Activated T-helper 1 cell treated with anti-CD3 and anti-CD28 coated beads, Interleukin-12 subunit alpha, Interleukin-12 subunit beta, Interleukin-2, Interleukin-4 antibody, amounts not matched to agents 30 ng/mL and 10 ng/mL and 1 ng/mL, durations not matched to agents 14 hours and 24 hours and 36 hours (primary cell): ENCODE measurements at regions not wholly inside any gene's neighbourhood (a gene's known extent, or its start where the extent isn't known, plus 50 kb on each side); places are given as distances from the start of the nearest gene placed in this dataset.
A peak's percentile ranks its signal among the peaks of the same experiment; 100 is the strongest.
"Not testable (repeated sequence)": the region's sequence is repeated elsewhere in the genome, so short reads cannot be mapped to it uniquely, and the experiment has no call there.

Source experiments
- DNase-seq: peaks from one replicate; pipeline ENCODE4 v3.0.0; 2021; ENCODE audit warnings: low spot score
- H3K27ac Mint-ChIP-seq: one replicate; pipeline ENCODE4 v1.8.0; 2021; ENCODE audit warnings: mild to moderate bottlenecking, mixed read lengths
- H3K27me3 Mint-ChIP-seq: one replicate; pipeline ENCODE4 v1.8.0; 2022; ENCODE audit warnings: mild to moderate bottlenecking, moderate library complexity, mixed read lengths; ENCODE audit not compliant: insufficient read depth
- H3K36me3 Mint-ChIP-seq: one replicate; pipeline ENCODE4 v1.8.0; 2021; ENCODE audit warnings: low read depth, mixed read lengths
- H3K4me1 Mint-ChIP-seq: one replicate; pipeline ENCODE4 v1.8.0; 2021; ENCODE audit warnings: low read depth, mixed read lengths
- H3K4me3 Mint-ChIP-seq: one replicate; pipeline ENCODE4 v1.8.0; 2021; ENCODE audit warnings: mild to moderate bottlenecking, moderate library complexity, mixed read lengths
- H3K9me3 Mint-ChIP-seq: one replicate; pipeline ENCODE4 v1.8.0; 2021; ENCODE audit warnings: mixed read lengths
- intact Hi-C: fragments of 100-400 bp; cut with micrococcal nuclease; formaldehyde crosslinking; loops from one replicate; pipeline ENCODE4 v1.15.1; 2024

- Mint-ChIP-seq H3K4me1 (no peaks in the 10 kb centered on the region), H3K9me3 (peaks cover 13% of the 10 kb centered on the region), H3K36me3 (peaks cover 2% of the 10 kb centered on the region), H3K27ac (no peak overlapping the region), H3K27me3 (peaks cover 6% of the 10 kb centered on the region), H3K4me3 (no peak overlapping the region)
- intact Hi-C loops: no loop called here
- no peak for DNase-seq
Measured at GRCh38 chr2:402206-402605, 114.3 kb upstream of the ALKAL2 start.

- H3K9me3 Mint-ChIP-seq: peaks cover 13% of the 10 kb centered on the region
- no peak overlapping the region for H3K4me3 Mint-ChIP-seq
- H3K27me3 Mint-ChIP-seq: peaks cover 1% of the 10 kb centered on the region
- peaks cover 2% of the 10 kb centered on the region for H3K36me3 Mint-ChIP-seq
- DNase-seq: no peak
- intact Hi-C loops: no loop called here
- H3K4me1 Mint-ChIP-seq: no peaks in the 10 kb centered on the region
- no peak overlapping the region for H3K27ac Mint-ChIP-seq
Measured at GRCh38 chr2:401019-401679, 113.3 kb upstream of the ALKAL2 start.

- Mint-ChIP-seq H3K4me3 (no peak overlapping the region), H3K36me3 (peaks cover under 1% of the 10 kb centered on the region), H3K9me3 (peaks cover 6% of the 10 kb centered on the region), H3K27ac (no peak overlapping the region), H3K4me1 (peaks cover 11% of the 10 kb centered on the region), H3K27me3 (peaks cover 3% of the 10 kb centered on the region)
- intact Hi-C loops: no loop called here
- no peak for DNase-seq
Measured at GRCh38 chr2:397926-398325, 110.0 kb upstream of the ALKAL2 start.

GRCh38 chr2:397521-397920 lies 109.6 kb upstream of the ALKAL2 start:
- DNase-seq: no peak

GRCh38 chr2:396903-397302 lies 109.0 kb upstream of the ALKAL2 start:
- Mint-ChIP-seq H3K4me1 (peaks cover 11% of the 10 kb centered on the region), H3K27ac (no peak overlapping the region), H3K9me3 (no peaks in the 10 kb centered on the region), H3K36me3 (no peaks in the 10 kb centered on the region), H3K4me3 (no peak overlapping the region), H3K27me3 (peaks cover 3% of the 10 kb centered on the region)
- DNase-seq: no peak
- intact Hi-C loops: no loop called here

More at GRCh38 chr2:397521-397920, 109.6 kb upstream of the ALKAL2 start:
- H3K27me3 Mint-ChIP-seq: peaks cover 3% of the 10 kb centered on the region
- H3K9me3 Mint-ChIP-seq: peaks cover 2% of the 10 kb centered on the region
- no peak overlapping the region for H3K4me3 Mint-ChIP-seq
- intact Hi-C loops: no loop called here
- H3K36me3 Mint-ChIP-seq: no peaks in the 10 kb centered on the region
- peaks cover 11% of the 10 kb centered on the region for H3K4me1 Mint-ChIP-seq
- no peak overlapping the region for H3K27ac Mint-ChIP-seq

- H3K36me3 Mint-ChIP-seq: no peaks in the 10 kb centered on the region
Measured at GRCh38 chr2:395886-396285, 108.0 kb upstream of the ALKAL2 start.

GRCh38 chr2:393711-394696 lies 106.1 kb upstream of the ALKAL2 start:
- Mint-ChIP-seq H3K27me3 (peaks cover 3% of the 10 kb centered on the region), H3K4me3 (peak overlapping the region; percentile 73), H3K4me1 (peaks cover 11% of the 10 kb centered on the region), H3K27ac (peak overlapping the region; percentile 76), H3K36me3 (no peaks in the 10 kb centered on the region), H3K9me3 (peaks cover 6% of the 10 kb centered on the region)
- DNase-seq: peak; percentile 68
- intact Hi-C loops: loop anchor here (2.0 to 5.0 kb wide), 3 partner anchors 38 to 129 kb away; partner anchors contain the start of genes ACP1 and SH3YL1

More at GRCh38 chr2:395886-396285, 108.0 kb upstream of the ALKAL2 start:
- Mint-ChIP-seq H3K4me1 (peaks cover 11% of the 10 kb centered on the region), H3K27ac (no peak overlapping the region), H3K4me3 (no peak overlapping the region), H3K27me3 (peaks cover 3% of the 10 kb centered on the region), H3K9me3 (no peaks in the 10 kb centered on the region)
- intact Hi-C loops: loop anchor here (2.0 kb wide), 2 partner anchors 77 to 131 kb away; partner anchors contain the start of genes ACP1 and SH3YL1
- DNase-seq: no peak

GRCh38 chr2:392926-393280 lies 105.0 kb upstream of the ALKAL2 start:
- Mint-ChIP-seq H3K27ac (no peak overlapping the region), H3K4me3 (peak overlapping the region; percentile 15)
- intact Hi-C loops: loop anchor here (5.0 kb wide), 1 partner anchor 39 kb away; no protein-coding TSS in a partner anchor

GRCh38 chr2:392181-392925 lies 104.5 kb upstream of the ALKAL2 start:
- Mint-ChIP-seq H3K4me1 (peaks cover 11% of the 10 kb centered on the region), H3K27me3 (peaks cover 3% of the 10 kb centered on the region), H3K4me3 (no peak overlapping the region), H3K9me3 (peaks cover 6% of the 10 kb centered on the region), H3K27ac (no peak overlapping the region), H3K36me3 (no peaks in the 10 kb centered on the region)
- no peak for DNase-seq
- intact Hi-C loops: loop anchor here (5.0 kb wide), 1 partner anchor 40 kb away; no protein-coding TSS in a partner anchor

More at GRCh38 chr2:392926-393280, 105.0 kb upstream of the ALKAL2 start:
- H3K4me1 Mint-ChIP-seq: peaks cover 11% of the 10 kb centered on the region
- peaks cover 6% of the 10 kb centered on the region for H3K9me3 Mint-ChIP-seq
- no peak for DNase-seq
- no peaks in the 10 kb centered on the region for H3K36me3 Mint-ChIP-seq
- peaks cover 3% of the 10 kb centered on the region for H3K27me3 Mint-ChIP-seq

- Mint-ChIP-seq H3K27me3 (peaks cover 7% of the 10 kb centered on the region), H3K27ac (no peak overlapping the region), H3K9me3 (peaks cover 6% of the 10 kb centered on the region), H3K4me3 (no peak overlapping the region), H3K36me3 (no peaks in the 10 kb centered on the region), H3K4me1 (peaks cover 11% of the 10 kb centered on the region)
- intact Hi-C loops: loop anchor here (5.0 kb wide), 1 partner anchor 41 kb away; no protein-coding TSS in a partner anchor
- DNase-seq: no peak
Measured at GRCh38 chr2:391696-392095, 103.8 kb upstream of the ALKAL2 start.

GRCh38 chr2:390959-391358 lies 103.1 kb upstream of the ALKAL2 start:
- H3K9me3 Mint-ChIP-seq: peaks cover 6% of the 10 kb centered on the region
- no peak overlapping the region for H3K27ac Mint-ChIP-seq
- H3K4me3 Mint-ChIP-seq: no peak overlapping the region
- H3K4me1 Mint-ChIP-seq: peaks cover 11% of the 10 kb centered on the region
- DNase-seq: no peak
- H3K36me3 Mint-ChIP-seq: no peaks in the 10 kb centered on the region
- intact Hi-C loops: loop anchor here (5.0 kb wide), 1 partner anchor 41 kb away; no protein-coding TSS in a partner anchor
- H3K27me3 Mint-ChIP-seq: peaks cover 7% of the 10 kb centered on the region

- not testable (repeated sequence) for H3K27ac Mint-ChIP-seq, H3K4me3 Mint-ChIP-seq, H3K36me3 Mint-ChIP-seq, H3K9me3 Mint-ChIP-seq, DNase-seq, H3K27me3 Mint-ChIP-seq
- peaks cover 11% of the 10 kb centered on the region for H3K4me1 Mint-ChIP-seq
- intact Hi-C loops: loop anchor here (5.0 kb wide), 1 partner anchor 42 kb away; no protein-coding TSS in a partner anchor
Measured at GRCh38 chr2:389985-390384, 102.1 kb upstream of the ALKAL2 start.
